ENCODE measurements at regions not wholly inside any gene's neighbourhood (a gene's known extent, or its start where the extent isn't known, plus 50 kb on each side); places are given as distances from the start of the nearest gene placed in this dataset.

- TF ChIP-seq CREB5 (CRISPR knock-in tag; IDR thresholded peaks at IDR 0.05; ENCODE audit: low read depth) (no peak), TCF4 (CRISPR knock-in tag; IDR thresholded peaks at IDR 0.05; ENCODE audit: borderline replicate concordance) (no peak), ZFP3 (CRISPR knock-in tag; IDR thresholded peaks at IDR 0.05) (no peak), ISL1 (CRISPR knock-in tag; IDR thresholded peaks at IDR 0.05) (no peak), ZNF70 (CRISPR knock-in tag; IDR thresholded peaks at IDR 0.05) (no peak), CSDC2 (CRISPR knock-in tag; IDR thresholded peaks at IDR 0.05) (no peak), ZNF565 (CRISPR knock-in tag; conservative IDR thresholded peaks at IDR 0.05; ENCODE audit: low read depth) (no peak), OSR1 (CRISPR knock-in tag; IDR thresholded peaks at IDR 0.05) (no peak)
- ATAC-seq: no peak
Measured at GRCh38 chr10:64234489-64234888, 713.3 kb downstream of the REEP3 start.

- no peak for ATAC-seq
- TF ChIP-seq PPARA (CRISPR knock-in tag; IDR thresholded peaks at IDR 0.05; ENCODE audit: borderline replicate concordance) (no peak), ZNF565 (CRISPR knock-in tag; conservative IDR thresholded peaks at IDR 0.05; ENCODE audit: low read depth) (no peak), ISL1 (CRISPR knock-in tag; IDR thresholded peaks at IDR 0.05) (no peak), ARNTL (CRISPR knock-in tag; IDR thresholded peaks at IDR 0.05; ENCODE audit: borderline replicate concordance, low read depth) (no peak), ZC3H10 (CRISPR knock-in tag; IDR thresholded peaks at IDR 0.05) (no peak)
Measured at GRCh38 chr10:64257704-64258103, 736.5 kb downstream of the REEP3 start.

GRCh38 chr10:64261092-64261491, 739.9 kb downstream of the REEP3 start:
- no peak for ATAC-seq

GRCh38 chr10:64261676-64262075, 740.5 kb downstream of the REEP3 start:
- no peak for ATAC-seq
- TF ChIP-seq CSDC2 (CRISPR knock-in tag; IDR thresholded peaks at IDR 0.05): no peak
- TF ChIP-seq ZFP30 (CRISPR knock-in tag; IDR thresholded peaks at IDR 0.05): no peak
- no peak for TF ChIP-seq TOX (CRISPR knock-in tag; IDR thresholded peaks at IDR 0.05; ENCODE audit: borderline replicate concordance)
- no peak for TF ChIP-seq RARB (CRISPR knock-in tag; IDR thresholded peaks at IDR 0.05)
- no peak for TF ChIP-seq ISL1 (CRISPR knock-in tag; IDR thresholded peaks at IDR 0.05)
- no peak for TF ChIP-seq ARNTL (CRISPR knock-in tag; IDR thresholded peaks at IDR 0.05; ENCODE audit: borderline replicate concordance, low read depth)
- TF ChIP-seq ZNF565 (CRISPR knock-in tag; conservative IDR thresholded peaks at IDR 0.05; ENCODE audit: low read depth): no peak
- TF ChIP-seq PATZ1 (CRISPR knock-in tag; IDR thresholded peaks at IDR 0.05; ENCODE audit: borderline replicate concordance): no peak
- no peak for TF ChIP-seq TCF4 (CRISPR knock-in tag; IDR thresholded peaks at IDR 0.05; ENCODE audit: borderline replicate concordance)
- TF ChIP-seq PPARA (CRISPR knock-in tag; IDR thresholded peaks at IDR 0.05; ENCODE audit: borderline replicate concordance): no peak
- TF ChIP-seq GLIS3 (CRISPR knock-in tag; IDR thresholded peaks at IDR 0.05): no peak
- TF ChIP-seq BACH2 (CRISPR knock-in tag; IDR thresholded peaks at IDR 0.05; ENCODE audit: borderline replicate concordance): no peak
- no peak for TF ChIP-seq ZC3H10 (CRISPR knock-in tag; IDR thresholded peaks at IDR 0.05)
- TF ChIP-seq CSRNP3 (CRISPR knock-in tag; IDR thresholded peaks at IDR 0.05): no peak
- no peak for TF ChIP-seq OSR1 (CRISPR knock-in tag; IDR thresholded peaks at IDR 0.05)
- no peak for TF ChIP-seq ZFP3 (CRISPR knock-in tag; IDR thresholded peaks at IDR 0.05)

More at GRCh38 chr10:64261092-64261491, 739.9 kb downstream of the REEP3 start:
- no peak for TF ChIP-seq ZFP30 (CRISPR knock-in tag; IDR thresholded peaks at IDR 0.05)
- no peak for TF ChIP-seq ZC3H10 (CRISPR knock-in tag; IDR thresholded peaks at IDR 0.05)
- no peak for TF ChIP-seq BACH2 (CRISPR knock-in tag; IDR thresholded peaks at IDR 0.05; ENCODE audit: borderline replicate concordance)
- no peak for TF ChIP-seq SNAI2 (CRISPR knock-in tag; IDR thresholded peaks at IDR 0.05)
- no peak for TF ChIP-seq ISL1 (CRISPR knock-in tag; IDR thresholded peaks at IDR 0.05)
- no peak for TF ChIP-seq ZNF565 (CRISPR knock-in tag; conservative IDR thresholded peaks at IDR 0.05; ENCODE audit: low read depth)
- TF ChIP-seq TCF4 (CRISPR knock-in tag; IDR thresholded peaks at IDR 0.05; ENCODE audit: borderline replicate concordance): no peak
- TF ChIP-seq CSRNP3 (CRISPR knock-in tag; IDR thresholded peaks at IDR 0.05): no peak
- no peak for TF ChIP-seq CSDC2 (CRISPR knock-in tag; IDR thresholded peaks at IDR 0.05)
- TF ChIP-seq GLIS3 (CRISPR knock-in tag; IDR thresholded peaks at IDR 0.05): no peak
- TF ChIP-seq POU6F1 (CRISPR knock-in tag; IDR thresholded peaks at IDR 0.05; ENCODE audit: borderline replicate concordance, low read depth): no peak
- no peak for TF ChIP-seq ESRRG (CRISPR knock-in tag; IDR thresholded peaks at IDR 0.05)
